ENCODE measurements at regions not wholly inside any gene's neighbourhood (a gene's known extent, or its start where the extent isn't known, plus 50 kb on each side); places are given as distances from the start of the nearest gene placed in this dataset.

- no peak for TF ChIP-seq CTCF (IDR thresholded peaks at IDR 0.05)
- no peak for TF ChIP-seq POLR2A (IDR thresholded peaks at IDR 0.05)
- no peak for TF ChIP-seq POLR2AphosphoS5 (IDR thresholded peaks at IDR 0.05; ENCODE audit: insufficient read depth in 1 of 2, low read depth in 1 of 2)
Measured at GRCh38 chr17:5804251-5804650, 219.9 kb upstream of the NLRP1 start.
